ENCODE measurements at regions not wholly inside any gene's neighbourhood (a gene's known extent, or its start where the extent isn't known, plus 50 kb on each side); places are given as distances from the start of the nearest gene placed in this dataset.
"Not testable (repeated sequence)": the region's sequence is repeated elsewhere in the genome, so short reads cannot be mapped to it uniquely, and the experiment has no call there.

- CTCF ChIA-PET, result no interaction called here
Observed at GRCh38 chr4:145260091-145260490, 79.7 kb upstream of the OTUD4 start.

GRCh38 chr4:145255311-145255710 is 74.9 kb upstream of the OTUD4 start:
- ATAC-seq; in situ Hi-C loops (cut with HindIII; ENCODE audit: low pct_unique_long_range_greater_than_20kb, low sequenced_read_pairs); CTCF ChIA-PET: not testable (repeated sequence)

More at GRCh38 chr4:145260091-145260490, 79.7 kb upstream of the OTUD4 start:
- BruUV-seq (replicated peaks), result no TSS peak
- TF ChIP-seq POLR2AphosphoS5 (IDR thresholded peaks at IDR 0.05; ENCODE audit: low read depth, low read length), result no peak
- H3K27ac ChIP-seq (ENCODE audit: low read length), result no peak overlapping the region
- H3K4me3 ChIP-seq (ENCODE audit: low read depth in 2 of 2, low read length in 2 of 2), result no peak overlapping the region
- H3K4me1 ChIP-seq (ENCODE audit: control insufficient read depth, insufficient read depth, low read length), result no peaks in the 10 kb centered on the region
- POLR2A ChIA-PET, result no interaction called here
- DNase-seq (ENCODE audit: low read depth, low spot score), result no peak
- H3K9me3 ChIP-seq (ENCODE audit: control insufficient read depth, insufficient read depth, low read depth, low read length), result no peaks in the 10 kb centered on the region
- no peaks in the 10 kb centered on the region for H3K27me3 ChIP-seq (ENCODE audit: control insufficient read depth, insufficient read depth, low read length)
- in situ Hi-C loops (cut with HindIII; ENCODE audit: low pct_unique_long_range_greater_than_20kb, low sequenced_read_pairs) (no loop called here), intact Hi-C loops (cut with micrococcal nuclease; ENCODE audit: unreplicated experiment) (no loop called here)
- H3K36me3 ChIP-seq (ENCODE audit: control insufficient read depth, insufficient read depth, low read length), result no peaks in the 10 kb centered on the region
- ATAC-seq, result no peak

GRCh38 chr4:145252190-145252589 is 71.8 kb upstream of the OTUD4 start:
- intact Hi-C loops (cut with micrococcal nuclease; ENCODE audit: unreplicated experiment), result no loop called here
- POLR2A ChIA-PET, result no interaction called here

More at GRCh38 chr4:145255311-145255710, 74.9 kb upstream of the OTUD4 start:
- intact Hi-C loops (cut with micrococcal nuclease; ENCODE audit: unreplicated experiment); H3K4me1 ChIP-seq (ENCODE audit: control insufficient read depth, insufficient read depth, low read length); POLR2A ChIA-PET; H3K36me3 ChIP-seq (ENCODE audit: control insufficient read depth, insufficient read depth, low read length); DNase-seq (ENCODE audit: low read depth, low spot score); BruUV-seq (replicated peaks); H3K4me3 ChIP-seq (ENCODE audit: low read depth in 2 of 2, low read length in 2 of 2); H3K27ac ChIP-seq (ENCODE audit: low read length); H3K9me3 ChIP-seq (ENCODE audit: control insufficient read depth, insufficient read depth, low read depth, low read length); H3K27me3 ChIP-seq (ENCODE audit: control insufficient read depth, insufficient read depth, low read length): not testable (repeated sequence)

More at GRCh38 chr4:145252190-145252589, 71.8 kb upstream of the OTUD4 start:
- Histone ChIP-seq H3K27me3 (ENCODE audit: control insufficient read depth, insufficient read depth, low read length) (no peaks in the 10 kb centered on the region), H3K4me1 (ENCODE audit: control insufficient read depth, insufficient read depth, low read length) (no peaks in the 10 kb centered on the region), H3K36me3 (ENCODE audit: control insufficient read depth, insufficient read depth, low read length) (no peaks in the 10 kb centered on the region), H3K4me3 (ENCODE audit: low read depth in 2 of 2, low read length in 2 of 2) (no peak overlapping the region), H3K9me3 (ENCODE audit: control insufficient read depth, insufficient read depth, low read depth, low read length) (no peaks in the 10 kb centered on the region), H3K27ac (ENCODE audit: low read length) (no peak overlapping the region)
- TF ChIP-seq TCF7L2 (IDR thresholded peaks at IDR 0.05; ENCODE audit: low read depth, low read length), result no peak
- no peak for TF ChIP-seq SIN3A (IDR thresholded peaks at IDR 0.05; ENCODE audit: borderline replicate concordance, insufficient read depth, low read depth, low read length)
- TF ChIP-seq REST (IDR thresholded peaks at IDR 0.05; ENCODE audit: insufficient read depth in 1 of 2, low read depth in 2 of 2, low read length in 1 of 2), result no peak
- no peak for TF ChIP-seq POLR2AphosphoS5 (IDR thresholded peaks at IDR 0.05; ENCODE audit: low read depth, low read length)
- TF ChIP-seq CTCF (IDR thresholded peaks at IDR 0.05), result no peak
- BruUV-seq (replicated peaks), result no TSS peak
- DNase-seq (ENCODE audit: low read depth, low spot score), result no peak
- CTCF ChIA-PET, result no interaction called here
- no peak for ATAC-seq
- in situ Hi-C loops (cut with HindIII; ENCODE audit: low pct_unique_long_range_greater_than_20kb, low sequenced_read_pairs), result no loop called here

Measured in Panc1 (cell line).